NCI-H187 treated with DMSO at 0.1 percent for 48 hours (cell line): ENCODE measurements at regions not wholly inside any gene's neighbourhood (a gene's known extent, or its start where the extent isn't known, plus 50 kb on each side); places are given as distances from the start of the nearest gene placed in this dataset.

Experiments
- DNase-seq: peaks from one replicate; lab custom pipeline; 2025; lab: John Stamatoyannopoulos, UW

- DNase-seq = no peak
Observed at GRCh38 chr13:72453161-72453560, 274.3 kb downstream of the MZT1 start.

GRCh38 chr13:72448082-72448481, 279.3 kb downstream of the MZT1 start:
- no peak for DNase-seq

DNA sequence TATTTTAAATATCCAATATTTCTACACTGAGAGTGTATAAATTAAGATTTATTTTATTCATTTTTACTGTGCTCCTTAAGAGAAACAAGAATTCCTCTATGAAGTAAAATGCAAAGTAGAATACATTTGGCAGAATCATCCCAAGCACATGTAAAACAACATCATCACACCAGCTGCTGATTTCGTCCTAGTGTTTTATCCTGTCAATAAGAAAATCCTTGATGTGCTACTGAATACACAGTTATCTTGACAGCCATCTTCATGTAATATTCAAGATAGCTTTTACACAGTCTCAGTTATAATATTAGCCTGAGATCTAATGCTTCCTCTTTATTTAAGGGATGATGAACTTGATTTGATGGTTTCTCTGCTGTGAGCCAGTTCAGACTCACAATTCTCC, 282.4 kb downstream of the MZT1 start:
- no peak for DNase-seq

- no peak for DNase-seq
Observed at GRCh38 chr13:72437458-72437857, 290.0 kb downstream of the MZT1 start.

GRCh38 chr13:72435251-72435650, 292.2 kb downstream of the MZT1 start:
- no peak for DNase-seq

DNA sequence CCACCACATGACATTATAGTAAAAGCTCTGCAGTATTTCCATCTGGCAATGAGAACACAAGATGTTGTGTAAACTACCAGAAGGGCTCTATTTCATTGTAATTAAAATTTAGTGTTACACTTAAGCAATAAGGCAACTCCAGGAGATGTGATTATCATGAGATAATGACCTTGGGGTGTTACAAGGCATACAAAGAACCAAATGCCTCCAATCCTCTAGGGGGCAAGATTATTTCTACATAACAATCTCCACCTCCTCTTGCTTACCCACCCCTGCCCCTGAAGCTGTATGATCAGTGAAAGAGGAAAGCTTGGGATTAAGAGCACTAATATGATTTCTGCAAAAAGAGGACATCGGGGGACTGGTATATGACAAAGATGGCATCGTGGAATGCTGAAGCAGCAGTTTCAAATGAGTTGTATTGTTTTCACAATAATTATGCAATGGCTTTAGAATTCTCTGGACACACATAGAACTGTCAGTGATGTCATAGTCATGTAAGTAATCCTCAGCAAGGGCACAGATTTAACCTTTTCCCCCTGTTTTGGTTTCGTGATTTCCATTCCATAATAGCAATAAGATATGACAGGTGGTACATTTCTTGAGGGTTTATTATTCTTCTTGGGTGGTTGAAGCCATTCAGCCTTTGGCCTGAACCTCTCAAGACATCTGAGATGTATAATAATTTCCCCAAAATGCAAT, 295.3 kb downstream of the MZT1 start:
- no peak for DNase-seq

DNA sequence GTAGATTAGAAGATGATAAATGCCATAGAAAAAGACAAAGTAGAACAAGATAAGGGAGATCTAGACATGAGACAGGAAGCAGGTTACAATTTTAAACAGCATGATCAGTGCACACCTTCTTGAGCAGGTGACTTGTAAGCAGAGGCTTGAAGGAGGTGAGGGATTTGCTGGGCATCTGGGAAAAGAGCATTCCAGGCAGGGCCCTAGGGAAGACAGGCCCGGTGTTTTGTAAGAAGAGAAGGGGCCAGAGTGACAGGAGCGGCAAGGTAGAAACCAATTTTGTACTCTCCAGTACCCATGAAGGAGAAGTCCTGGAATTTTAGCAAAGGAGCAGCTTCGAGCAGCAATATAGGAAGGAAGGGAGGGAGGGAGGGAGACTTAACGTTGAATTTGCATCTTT, 296.5 kb downstream of the MZT1 start:
- DNase-seq = no peak

DNA sequence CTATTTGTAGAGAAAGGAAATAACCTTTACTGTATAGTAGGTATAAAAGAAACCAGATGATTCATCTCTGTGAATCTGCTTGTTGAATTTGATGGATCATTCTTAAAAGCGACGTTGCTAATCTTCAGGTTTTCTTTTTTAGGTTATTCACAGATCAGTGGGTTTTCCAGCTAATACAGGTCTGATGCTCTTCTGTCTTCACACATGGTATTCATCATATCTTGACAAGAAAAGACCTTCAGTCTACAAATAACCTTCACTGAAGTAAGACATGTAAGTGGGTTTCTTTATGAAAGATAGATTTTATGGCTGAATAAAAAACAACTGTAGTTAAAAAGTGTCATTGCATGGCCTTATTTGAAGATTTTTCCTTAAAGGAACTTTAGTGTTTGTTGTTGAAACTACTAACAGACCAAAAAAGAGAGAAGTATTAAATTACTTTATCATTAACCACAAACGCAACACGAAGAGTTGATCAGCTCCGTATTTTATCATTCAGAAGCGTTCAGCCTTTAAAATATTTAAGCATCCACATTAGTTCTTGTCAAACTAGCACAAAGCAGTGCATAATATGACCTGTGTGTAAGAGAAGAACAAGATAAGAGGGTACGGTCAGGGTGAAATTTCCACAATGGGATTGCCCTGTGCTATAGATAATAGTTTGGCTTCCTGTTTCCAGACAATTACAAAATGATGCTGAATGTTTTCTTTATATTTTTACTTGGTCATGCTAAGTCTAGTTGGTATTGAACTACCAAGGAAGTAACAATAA, 299.5 kb downstream of the MZT1 start:
- DNase-seq = no peak

DNA sequence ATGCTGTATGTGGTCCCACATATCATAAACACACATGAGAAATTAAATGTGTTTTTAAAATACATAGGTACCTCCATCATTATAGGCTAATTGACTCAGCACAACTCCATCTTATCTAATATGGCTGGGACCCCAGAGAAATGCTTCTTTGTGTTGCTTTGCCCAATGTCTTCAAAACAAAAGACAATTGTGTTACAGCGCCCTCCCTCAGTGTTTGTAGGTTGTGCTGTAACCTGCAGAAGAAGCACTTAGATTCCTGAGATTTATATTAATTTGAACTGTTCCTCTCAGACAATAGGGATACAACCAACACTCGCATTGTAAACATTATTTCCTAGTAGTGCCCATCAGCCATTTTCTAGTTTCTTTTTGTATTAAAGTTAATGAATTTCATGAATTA, 303.4 kb downstream of the MZT1 start:
- DNase-seq = no peak

GRCh38 chr13:72415817-72416216, 311.6 kb downstream of the MZT1 start:
- no peak for DNase-seq

GRCh38 chr13:72412481-72412880, 314.9 kb downstream of the MZT1 start:
- no peak for DNase-seq

GRCh38 chr13:72405441-72405840, 322.0 kb downstream of the MZT1 start:
- no peak for DNase-seq

- DNase-seq = no peak
Observed at GRCh38 chr13:72403396-72404010, 323.9 kb downstream of the MZT1 start.

DNA sequence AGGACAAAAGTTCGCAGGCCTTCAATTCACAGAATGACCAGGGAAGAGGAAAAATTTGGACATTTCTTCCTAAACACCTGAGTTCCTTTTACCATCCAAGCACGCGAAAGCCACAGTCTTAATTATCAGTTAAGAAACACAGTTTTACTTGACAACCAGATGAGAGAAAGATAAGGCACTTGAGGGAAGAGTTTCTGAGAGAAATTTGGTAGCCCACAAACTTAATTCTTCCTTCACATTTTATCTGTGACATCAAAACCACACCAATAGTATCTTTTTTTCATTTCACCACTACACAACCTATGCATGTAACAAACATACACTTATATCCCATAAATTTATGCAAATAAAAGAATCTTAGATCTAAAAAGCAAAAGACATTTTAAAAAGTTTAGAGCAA, 326.6 kb downstream of the MZT1 start:
- no peak for DNase-seq

- DNase-seq = no peak
Observed at GRCh38 chr13:72399351-72399750, 328.1 kb downstream of the MZT1 start.

DNA sequence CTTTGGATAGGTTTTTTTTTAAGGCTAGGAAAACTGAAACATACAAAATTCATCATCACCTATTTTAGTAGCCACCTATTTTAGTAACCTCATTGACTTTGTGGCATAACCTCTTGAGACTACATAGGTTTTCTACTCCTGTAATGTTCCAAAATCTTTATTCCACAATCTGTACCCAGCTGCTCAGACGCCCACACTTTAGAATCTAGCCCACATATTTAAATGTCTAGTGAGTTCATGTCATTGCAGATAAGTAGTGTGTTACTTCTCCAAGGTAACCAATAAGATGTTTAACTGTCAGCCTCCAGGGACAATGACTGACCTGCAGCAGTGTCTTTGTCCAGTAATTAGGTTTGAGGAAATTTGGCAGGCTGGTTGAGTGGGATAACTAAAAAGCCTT, 330.2 kb downstream of the MZT1 start:
- DNase-seq = no peak

GRCh38 chr13:72390909-72391308, 336.5 kb downstream of the MZT1 start:
- no peak for DNase-seq

GRCh38 chr13:72386138-72386684, 341.2 kb downstream of the MZT1 start:
- no peak for DNase-seq

GRCh38 chr13:72384879-72385278, 342.6 kb downstream of the MZT1 start:
- DNase-seq = no peak

GRCh38 chr13:72384186-72384823, 343.1 kb downstream of the MZT1 start:
- DNase-seq = no peak

DNA sequence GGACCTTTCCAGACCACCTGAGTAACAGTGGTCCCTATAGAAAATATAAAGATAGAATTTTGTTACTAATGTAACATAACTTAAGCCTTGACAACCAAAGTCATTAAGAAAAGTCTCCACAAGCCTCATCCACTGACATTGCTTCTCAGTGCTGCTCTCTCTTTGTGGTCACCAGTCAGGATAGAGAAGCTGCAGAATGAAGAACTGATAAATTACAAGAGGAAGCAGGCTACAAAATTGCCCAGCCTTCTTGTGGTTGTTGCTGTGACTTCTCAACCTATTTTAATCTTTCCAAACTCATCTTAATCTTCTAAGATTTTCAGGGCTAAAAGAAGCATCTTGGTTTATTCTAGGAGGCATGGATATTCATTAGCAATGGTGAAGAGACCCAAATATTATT, 343.8 kb downstream of the MZT1 start:
- no peak for DNase-seq

- DNase-seq = no peak
Observed at GRCh38 chr13:72379581-72379980, 347.8 kb downstream of the MZT1 start.

GRCh38 chr13:72368031-72368430, 359.4 kb downstream of the MZT1 start:
- DNase-seq = no peak
